Astrocyte (in vitro differentiated cells and primary cell): ENCODE measurements at regions not wholly inside any gene's neighbourhood (a gene's known extent, or its start where the extent isn't known, plus 50 kb on each side); places are given as distances from the start of the nearest gene placed in this dataset.

Experiments used
- EZH2 ChIP-seq: IDR thresholded peaks from 2 replicates; pipeline ENCODE4 v1.6.1; 2012; ENCODE audit warnings: mild to moderate bottlenecking, low read length, inconsistent platforms; ENCODE audit not compliant: insufficient read depth
- TF ChIP-seq, protein P1 (sequence below): IDR thresholded peaks from 2 replicates; pipeline ENCODE4 v1.5.1; 2011; ENCODE audit warnings: low read depth, mild to moderate bottlenecking, inconsistent platforms, low read length, moderate library complexity; ENCODE audit not compliant: insufficient read depth

DNA sequence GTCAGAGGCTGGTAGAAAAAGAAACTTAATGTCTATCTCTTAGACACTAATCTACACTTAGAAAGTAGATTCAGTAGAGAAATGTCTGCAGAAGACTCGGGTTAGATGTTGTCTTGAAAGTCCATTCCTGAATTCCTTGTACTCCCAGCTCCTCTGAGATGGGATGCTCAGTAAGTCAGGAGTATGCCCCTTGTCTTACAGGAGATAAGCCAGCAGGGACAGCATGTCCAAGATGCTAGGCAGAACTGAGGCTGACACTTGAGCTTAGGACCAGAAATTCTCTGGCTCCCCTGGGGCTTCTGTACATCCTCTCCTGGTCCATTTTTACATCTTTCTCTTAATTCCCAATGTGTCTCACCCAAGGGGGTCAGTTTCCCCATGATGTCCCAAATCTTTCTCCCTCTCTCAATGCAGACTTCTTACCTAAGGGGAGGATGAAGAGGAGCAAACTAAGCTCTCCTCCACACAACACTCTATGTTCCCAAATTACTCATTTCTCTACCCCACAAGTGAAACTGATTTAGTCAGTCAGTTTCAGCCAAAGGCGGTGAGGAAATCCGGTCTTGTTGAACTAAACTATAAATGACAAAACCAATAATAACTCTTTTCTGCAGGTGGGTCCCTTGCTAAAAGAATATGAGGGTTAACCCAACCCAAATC is 558.2 kb upstream of the DIPK2B start:
- TF ChIP-seq EZH2 = no peak
- TF ChIP-seq, protein P1, sequence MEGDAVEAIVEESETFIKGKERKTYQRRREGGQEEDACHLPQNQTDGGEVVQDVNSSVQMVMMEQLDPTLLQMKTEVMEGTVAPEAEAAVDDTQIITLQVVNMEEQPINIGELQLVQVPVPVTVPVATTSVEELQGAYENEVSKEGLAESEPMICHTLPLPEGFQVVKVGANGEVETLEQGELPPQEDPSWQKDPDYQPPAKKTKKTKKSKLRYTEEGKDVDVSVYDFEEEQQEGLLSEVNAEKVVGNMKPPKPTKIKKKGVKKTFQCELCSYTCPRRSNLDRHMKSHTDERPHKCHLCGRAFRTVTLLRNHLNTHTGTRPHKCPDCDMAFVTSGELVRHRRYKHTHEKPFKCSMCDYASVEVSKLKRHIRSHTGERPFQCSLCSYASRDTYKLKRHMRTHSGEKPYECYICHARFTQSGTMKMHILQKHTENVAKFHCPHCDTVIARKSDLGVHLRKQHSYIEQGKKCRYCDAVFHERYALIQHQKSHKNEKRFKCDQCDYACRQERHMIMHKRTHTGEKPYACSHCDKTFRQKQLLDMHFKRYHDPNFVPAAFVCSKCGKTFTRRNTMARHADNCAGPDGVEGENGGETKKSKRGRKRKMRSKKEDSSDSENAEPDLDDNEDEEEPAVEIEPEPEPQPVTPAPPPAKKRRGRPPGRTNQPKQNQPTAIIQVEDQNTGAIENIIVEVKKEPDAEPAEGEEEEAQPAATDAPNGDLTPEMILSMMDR = no peak
